OCI-LY3 (cell line): ENCODE measurements at regions not wholly inside any gene's neighbourhood (a gene's known extent, or its start where the extent isn't known, plus 50 kb on each side); places are given as distances from the start of the nearest gene placed in this dataset.

Experiments used
- EZH2phosphoT487 ChIP-seq: fragments of 200-600 bp; shearing (Covaris generic); IDR thresholded peaks from 2 replicates; pipeline ENCODE4 v1.6.1; 2018; ENCODE audit warnings: antibody characterized with exemption, mixed run types, low read depth
- TF ChIP-seq, protein P1 (sequence below): fragments of 200-600, 300-600 bp; sonication (generic); IDR thresholded peaks from 2 replicates; pipeline ENCODE4 v1.5.1; 2014; ENCODE audit warnings: antibody characterized with exemption, low read length, low read depth

DNA sequence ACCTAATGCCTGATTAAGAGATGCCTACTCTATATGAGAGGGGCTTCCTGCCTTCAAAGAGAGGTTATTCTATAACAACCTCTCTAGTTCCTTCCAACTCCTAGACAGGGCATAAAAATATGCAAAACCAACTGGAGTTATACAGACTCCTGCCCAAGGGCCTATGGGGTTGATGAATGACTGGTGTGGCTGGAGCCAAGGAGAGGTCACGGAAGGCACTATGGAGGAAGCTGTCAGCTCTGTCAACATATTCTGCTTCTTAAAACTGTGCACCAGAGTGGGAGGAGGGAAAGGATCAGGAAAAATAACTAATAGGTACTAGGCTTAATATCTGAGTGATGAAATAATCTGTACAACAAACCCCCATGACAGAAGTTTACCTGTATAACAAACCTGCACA lies 120.9 kb upstream of the CDC42EP3 start:
- TF ChIP-seq, protein P1, sequence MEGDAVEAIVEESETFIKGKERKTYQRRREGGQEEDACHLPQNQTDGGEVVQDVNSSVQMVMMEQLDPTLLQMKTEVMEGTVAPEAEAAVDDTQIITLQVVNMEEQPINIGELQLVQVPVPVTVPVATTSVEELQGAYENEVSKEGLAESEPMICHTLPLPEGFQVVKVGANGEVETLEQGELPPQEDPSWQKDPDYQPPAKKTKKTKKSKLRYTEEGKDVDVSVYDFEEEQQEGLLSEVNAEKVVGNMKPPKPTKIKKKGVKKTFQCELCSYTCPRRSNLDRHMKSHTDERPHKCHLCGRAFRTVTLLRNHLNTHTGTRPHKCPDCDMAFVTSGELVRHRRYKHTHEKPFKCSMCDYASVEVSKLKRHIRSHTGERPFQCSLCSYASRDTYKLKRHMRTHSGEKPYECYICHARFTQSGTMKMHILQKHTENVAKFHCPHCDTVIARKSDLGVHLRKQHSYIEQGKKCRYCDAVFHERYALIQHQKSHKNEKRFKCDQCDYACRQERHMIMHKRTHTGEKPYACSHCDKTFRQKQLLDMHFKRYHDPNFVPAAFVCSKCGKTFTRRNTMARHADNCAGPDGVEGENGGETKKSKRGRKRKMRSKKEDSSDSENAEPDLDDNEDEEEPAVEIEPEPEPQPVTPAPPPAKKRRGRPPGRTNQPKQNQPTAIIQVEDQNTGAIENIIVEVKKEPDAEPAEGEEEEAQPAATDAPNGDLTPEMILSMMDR: no peak
- no peak for TF ChIP-seq EZH2phosphoT487
